NCI-H1930 (cell line): ENCODE measurements at regions not wholly inside any gene's neighbourhood (a gene's known extent, or its start where the extent isn't known, plus 50 kb on each side); places are given as distances from the start of the nearest gene placed in this dataset.
"Not testable (repeated sequence)": the region's sequence is repeated elsewhere in the genome, so short reads cannot be mapped to it uniquely, and the experiment has no call there.

Experiments used
- DNase-seq, 2 experiments: peaks; one replicate each; lab custom pipeline; 2025; lab: John Stamatoyannopoulos, UW

DNA sequence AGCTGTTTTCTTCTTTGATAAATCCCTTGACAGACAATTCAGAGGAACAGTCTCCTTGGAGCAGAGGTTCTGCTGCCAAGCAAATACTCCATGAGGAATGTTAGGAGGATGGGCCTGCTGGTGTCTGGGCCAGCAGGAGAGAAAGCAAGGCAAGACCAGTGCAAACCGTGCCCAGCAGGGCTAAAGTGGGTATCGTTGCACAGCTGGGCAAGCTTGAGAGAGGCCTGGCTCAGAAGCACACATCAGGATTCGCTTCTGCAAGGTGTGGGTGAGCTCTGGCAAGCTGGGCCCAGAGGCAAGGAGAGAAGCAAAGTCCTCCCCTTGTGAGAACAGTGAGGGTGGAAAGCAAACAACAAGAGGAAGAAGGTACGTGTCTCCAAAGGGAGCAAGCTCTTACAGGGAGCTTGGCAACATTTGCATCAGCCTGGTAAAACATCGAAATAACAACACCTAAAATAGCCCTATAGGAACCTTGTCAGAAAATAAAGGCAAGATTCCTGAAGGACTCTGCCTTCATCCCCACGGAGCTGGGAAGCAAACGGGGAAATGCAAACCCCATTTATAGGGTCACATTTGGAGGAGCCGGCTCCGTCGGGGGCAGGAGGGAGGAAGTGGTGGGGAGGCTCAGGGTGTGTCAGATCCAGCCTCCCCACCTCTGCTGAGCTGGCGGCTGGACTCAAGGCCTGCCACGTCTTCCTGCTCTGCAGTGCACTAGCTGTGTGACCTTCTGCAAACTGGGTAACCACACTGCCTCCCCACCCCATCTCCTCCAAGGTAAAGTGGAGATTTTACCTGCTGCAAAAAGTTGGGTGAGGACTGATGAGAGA is 62.3 kb upstream of the HIVEP3 start:
- DNase-seq: no peak

DNA sequence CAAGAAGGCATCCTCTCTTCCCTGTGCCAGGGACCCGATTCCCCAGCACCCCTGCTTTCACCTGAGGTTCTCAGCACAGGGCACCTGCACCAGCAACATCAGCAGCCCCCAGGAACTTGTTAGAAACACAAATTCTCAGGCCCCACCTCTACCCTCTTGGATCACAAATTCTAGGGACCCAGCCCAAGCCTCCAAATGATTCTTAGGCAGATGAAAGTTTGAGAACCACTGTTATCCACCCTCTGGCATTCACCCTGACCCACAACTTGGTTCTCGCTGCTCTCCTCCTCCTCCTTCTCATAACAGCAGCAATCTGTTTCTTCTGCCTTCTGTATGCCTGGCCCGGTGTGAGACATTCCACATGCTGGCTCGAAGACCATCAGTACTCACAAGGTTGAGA is 60.3 kb upstream of the HIVEP3 start:
- DNase-seq: no peak

- DNase-seq: no peak
These were observed 58.6 kb upstream of the HIVEP3 start for GRCh38 chr1:41977326-41977725.

DNA sequence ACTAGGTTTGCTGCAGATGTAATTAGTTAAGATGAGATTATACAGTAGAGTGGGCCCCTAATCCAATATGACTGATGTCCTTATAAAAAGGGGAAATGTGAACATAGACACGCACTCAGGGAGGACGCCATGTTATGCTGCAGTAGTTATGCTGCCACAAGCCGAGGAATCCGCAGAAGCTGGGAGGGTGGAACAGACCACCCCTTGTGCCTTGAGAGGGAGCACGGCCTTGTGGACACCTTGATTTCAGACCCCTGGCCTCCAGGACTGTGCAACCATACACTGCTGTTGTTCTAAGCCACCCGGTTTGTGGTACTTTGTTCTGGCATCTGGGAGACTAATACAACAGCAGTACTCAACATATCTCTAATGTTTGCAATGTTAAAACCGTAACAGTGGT is 57.9 kb upstream of the HIVEP3 start:
- no peak for DNase-seq

DNA sequence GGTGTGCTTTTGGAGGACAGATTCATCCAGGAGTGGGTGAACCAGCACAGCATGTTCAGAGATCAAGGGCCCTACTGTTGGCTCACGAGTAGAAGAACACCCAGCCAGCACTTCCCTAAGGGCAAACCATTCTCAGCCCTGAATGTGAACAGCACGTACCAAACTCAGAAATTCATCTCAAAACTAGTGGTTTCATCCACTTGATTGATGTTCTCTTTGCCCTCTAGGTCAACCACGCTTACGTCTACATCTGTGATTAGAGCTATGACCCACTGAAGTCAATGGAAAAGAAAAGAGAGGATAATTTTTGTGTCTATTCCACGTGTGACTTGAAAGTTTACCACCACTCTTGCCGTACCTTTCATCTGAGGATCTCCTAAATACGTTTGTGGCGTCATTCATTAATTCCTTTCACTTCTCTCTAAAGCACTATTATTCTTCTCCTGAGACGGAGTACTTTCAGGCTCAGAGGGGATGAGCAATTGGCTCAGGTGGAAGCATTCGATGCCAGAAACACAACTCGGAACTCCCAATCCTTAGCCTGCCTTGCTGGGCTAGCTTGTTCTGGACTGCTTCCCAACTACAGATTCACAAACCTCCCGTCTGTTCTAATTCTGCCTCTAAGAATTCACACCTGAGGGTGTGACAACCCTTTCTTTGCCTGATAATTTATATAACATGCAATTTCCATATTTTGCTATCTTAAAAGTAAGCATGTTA is 57.3 kb upstream of the HIVEP3 start:
- DNase-seq: no peak

DNA sequence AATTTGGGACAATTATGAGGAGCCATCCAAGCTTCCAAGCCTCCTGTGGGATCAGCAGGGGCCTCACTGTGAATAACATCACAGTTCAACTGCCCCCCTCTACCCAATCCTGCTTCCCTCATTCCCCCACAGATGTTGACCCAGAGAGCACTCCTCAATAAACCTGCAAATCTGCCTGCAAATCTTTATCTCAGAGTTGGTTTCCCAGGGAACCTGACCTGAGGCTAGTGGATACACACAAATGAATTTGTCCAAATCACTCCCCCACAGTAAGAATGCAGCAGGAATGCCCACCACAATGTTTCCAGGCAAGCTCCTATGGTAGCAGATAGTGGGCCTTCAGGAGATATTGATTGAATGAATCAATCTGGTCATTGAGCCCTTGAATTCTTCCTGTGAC is 56.4 kb upstream of the HIVEP3 start:
- DNase-seq: no peak

DNA sequence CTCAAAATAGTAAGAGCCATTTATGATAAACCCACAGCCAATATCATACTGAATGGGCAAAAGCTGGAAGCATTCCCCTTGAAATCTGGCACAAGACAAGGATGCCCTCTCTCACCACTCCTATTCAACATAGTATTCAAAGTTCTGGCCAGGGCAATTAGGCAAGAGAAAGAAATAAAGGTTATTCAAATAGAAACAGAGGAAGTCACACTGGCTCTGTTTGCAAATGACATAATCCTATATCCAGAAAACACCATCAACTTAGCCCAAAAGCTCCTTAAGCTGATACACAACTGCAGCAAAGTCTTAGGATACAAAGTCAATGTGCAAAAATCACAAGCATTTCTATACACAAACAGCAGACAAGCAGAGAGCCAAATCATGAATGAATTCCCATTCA is 49.8 kb upstream of the HIVEP3 start:
- DNase-seq: not testable (repeated sequence)
